HL-60 (cell line): ENCODE measurements at regions not wholly inside any gene's neighbourhood (a gene's known extent, or its start where the extent isn't known, plus 50 kb on each side); places are given as distances from the start of the nearest gene placed in this dataset.
"Not testable (repeated sequence)": the region's sequence is repeated elsewhere in the genome, so short reads cannot be mapped to it uniquely, and the experiment has no call there.

Source experiments
- DNase-seq, 2 experiments: peaks; one replicate each; pipeline ENCODE4 v3.0.0-alpha.2; 2010 to 2020; ENCODE audit warnings: low read depth in 1 of 2, low spot score in 1 of 2
- H3K27ac ChIP-seq: fragments of 250-450 bp; sonication (Bioruptor Pico); replicated peaks from 2 replicates; pipeline ENCODE4 v1.5.1; 2020; ENCODE audit warnings: mild to moderate bottlenecking, moderate library complexity
- H3K27me3 ChIP-seq: fragments of 250-450 bp; sonication (Bioruptor Pico); 2 replicates; pipeline ENCODE4 v1.5.1; 2021; ENCODE audit warnings: mild to moderate bottlenecking, moderate library complexity; ENCODE audit not compliant: insufficient read depth, poor library complexity, severe bottlenecking
- H3K4me3 ChIP-seq: replicated peaks from 2 replicates; pipeline ENCODE4 v1.5.1; 2011; ENCODE audit warnings: mild to moderate bottlenecking, control low read depth, low read length; ENCODE audit not compliant: insufficient read depth
- CTCF ChIP-seq: IDR thresholded peaks from one replicate; pipeline ENCODE4 v1.5.1; 2011; ENCODE audit warnings: low read length, control low read depth, inconsistent platforms; ENCODE audit not compliant: insufficient read depth
- GABPA ChIP-seq: IDR thresholded peaks from 2 replicates; pipeline ENCODE4 v1.6.1; 2012; ENCODE audit warnings: low read depth
- POLR2AphosphoS5 ChIP-seq: IDR thresholded peaks from 2 replicates; pipeline ENCODE4 v1.6.1; 2012; ENCODE audit warnings: low read depth
- REST ChIP-seq: IDR thresholded peaks from 2 replicates; pipeline ENCODE4 v1.6.1; 2012; ENCODE audit warnings: low read depth; ENCODE audit not compliant: insufficient replicate concordance
- SPI1 ChIP-seq: IDR thresholded peaks from 2 replicates; pipeline ENCODE4 v1.6.1; 2012; ENCODE audit warnings: low read depth, mild to moderate bottlenecking, borderline replicate concordance

GRCh38 chr22:27603111-27603799 lies 198.3 kb downstream of the MN1 start:
- Histone ChIP-seq H3K4me3 (no peak overlapping the region), H3K27me3 (no peaks in the 10 kb centered on the region), H3K27ac (no peak overlapping the region)
- no peak for TF ChIP-seq POLR2AphosphoS5
- no peak for DNase-seq

- DNase-seq = no peak
- Histone ChIP-seq H3K27me3 (no peaks in the 10 kb centered on the region), H3K27ac (no peak overlapping the region), H3K4me3 (no peak overlapping the region)
- TF ChIP-seq GABPA = no peak
- no peak for TF ChIP-seq POLR2AphosphoS5
- no peak for TF ChIP-seq SPI1
These were observed 197.8 kb downstream of the MN1 start for GRCh38 chr22:27603800-27604144.

GRCh38 chr22:27605390-27605789 lies 196.2 kb downstream of the MN1 start:
- DNase-seq = no peak

GRCh38 chr22:27607750-27608149 lies 193.8 kb downstream of the MN1 start:
- H3K27me3 ChIP-seq, H3K4me3 ChIP-seq, H3K27ac ChIP-seq, DNase-seq: not testable (repeated sequence)

More at GRCh38 chr22:27605390-27605789, 196.2 kb downstream of the MN1 start:
- Histone ChIP-seq H3K4me3 (no peak overlapping the region), H3K27ac (no peak overlapping the region), H3K27me3 (no peaks in the 10 kb centered on the region)
- TF ChIP-seq CTCF (no peak), SPI1 (no peak)

GRCh38 chr22:27609451-27609888 lies 192.1 kb downstream of the MN1 start:
- Histone ChIP-seq H3K27ac (no peak overlapping the region), H3K27me3 (peaks cover 14% of the 10 kb centered on the region)
- DNase-seq = no peak

GRCh38 chr22:27610164-27610563 lies 191.4 kb downstream of the MN1 start:
- H3K27ac ChIP-seq, DNase-seq, H3K4me3 ChIP-seq: not testable (repeated sequence)
- peaks cover 18% of the 10 kb centered on the region for H3K27me3 ChIP-seq

More at GRCh38 chr22:27609451-27609888, 192.1 kb downstream of the MN1 start:
- H3K4me3 ChIP-seq = no peak overlapping the region
- TF ChIP-seq GABPA (no peak), SPI1 (no peak), CTCF (no peak)

- H3K4me3 ChIP-seq = no peak overlapping the region
- H3K27me3 ChIP-seq = peaks cover 24% of the 10 kb centered on the region
- TF ChIP-seq REST = no peak
- TF ChIP-seq SPI1 = no peak
- TF ChIP-seq CTCF = no peak
- no peak for TF ChIP-seq POLR2AphosphoS5
- TF ChIP-seq GABPA = no peak
- DNase-seq = no peak
- no peak overlapping the region for H3K27ac ChIP-seq
These were observed 190.4 kb downstream of the MN1 start for GRCh38 chr22:27610863-27611786.
